HepG2 (cell line): ENCODE measurements at regions not wholly inside any gene's neighbourhood (a gene's known extent, or its start where the extent isn't known, plus 50 kb on each side); places are given as distances from the start of the nearest gene placed in this dataset.
A peak's percentile ranks its signal among the peaks of the same experiment; 100 is the strongest.

Experiments
- ATAC-seq: fragments of 200-7000 bp; cut with Tn5 transposase; 3 replicates; pipeline ENCODE4 v1.9.1; 2020; ENCODE audit warnings: mild to moderate bottlenecking, moderate library complexity
- BruUV-seq: library from RNA; stranded (reverse); fragments of 400-500 nt; replicated peaks from 2 replicates; lab custom pipeline; 2021; lab: Mats Ljungman, UMichigan
- CTCF ChIA-PET: fragments of 300-600 bp; formaldehyde crosslinking; extraction: SDS; loops from one replicate; lab custom pipeline; 2021; ENCODE audit warnings: low total read pairs, inconsistent platforms, low intra/inter-chr PET ratio; lab: Yijun Ruan, JAX
- POLR2A ChIA-PET: fragments of 350-600 bp; sonication (Branson Sonifier 250); formaldehyde crosslinking; loops from one replicate; lab custom pipeline; 2020; ENCODE audit warnings: antibody characterized with exemption, inconsistent platforms; lab: Yijun Ruan, JAX
- DNase-seq: peaks from one replicate; pipeline ENCODE4 v3.0.0-alpha.2; 2015; ENCODE audit warnings: low spot score
- FAIRE-seq: peaks from 3 replicates; lab custom pipeline; 2011; peaks lifted over from hg19 to GRCh38; lab: Jason Lieb, UNC
- H2AFZ ChIP-seq: one replicate; pipeline ENCODE4 v1.6.1; 2011; ENCODE audit warnings: low read length, inconsistent platforms
- H3K27ac ChIP-seq: fragments of 300-600 bp; 3 replicates; pipeline ENCODE4 v1.8.0; 2011; ENCODE audit warnings: mixed run types, mild to moderate bottlenecking, mixed read lengths, low read length, inconsistent platforms; ENCODE audit not compliant: insufficient read depth; ENCODE audit errors: extremely low read length
- H3K27me3 ChIP-seq, 2 experiments: fragments of 200-600 bp in 1 of 2; 2 replicates in 1 of 2; 3 replicates in 1 of 2; pipeline versions ENCODE4 v1.6.0 to v1.8.0; 2011; ENCODE audit warnings: low read length in 2 of 2, mild to moderate bottlenecking in 2 of 2, moderate library complexity in 2 of 2, inconsistent platforms in 1 of 2; ENCODE audit not compliant: insufficient read depth in 2 of 2, control insufficient read depth in 1 of 2
- H3K36me3 ChIP-seq, 2 experiments: fragments of 200-600 bp in 1 of 2; replicated peaks in 1 of 2; 2 replicates in 1 of 2; 3 replicates in 1 of 2; pipeline versions ENCODE4 v1.5.1 to v1.8.0; 2011; ENCODE audit warnings: low read length in 2 of 2, inconsistent platforms in 1 of 2; ENCODE audit not compliant: insufficient read depth in 2 of 2, control insufficient read depth in 1 of 2
- H3K4me1 ChIP-seq: 2 replicates; pipeline ENCODE4 v1.5.1; 2012; ENCODE audit warnings: low read length, inconsistent platforms; ENCODE audit not compliant: insufficient read depth
- H3K4me2 ChIP-seq: 2 replicates; pipeline ENCODE4 v1.6.0; 2011; ENCODE audit warnings: low read depth, low read length, inconsistent platforms
- H3K4me3 ChIP-seq, 3 experiments: fragments of 200-600 bp in 1 of 3; sonication (generic), shearing (Covaris generic) in 1 of 3; replicated peaks in 1 of 3; 2 replicates each; pipeline ENCODE4 v1.5.1; 2011 to 2016; ENCODE audit warnings: low read length in 3 of 3, inconsistent platforms in 2 of 3, low read depth in 2 of 3, mild to moderate bottlenecking in 2 of 3, control low read depth in 1 of 3, mixed read lengths in 1 of 3; ENCODE audit not compliant: insufficient read depth in 1 of 3
- H3K79me2 ChIP-seq: one replicate; pipeline ENCODE4 v1.6.1; 2011; ENCODE audit warnings: low read length, inconsistent platforms; ENCODE audit not compliant: insufficient read depth
- H3K9ac ChIP-seq: 2 replicates; pipeline ENCODE4 v1.6.0; 2011; ENCODE audit warnings: mild to moderate bottlenecking, low read depth, low read length, inconsistent platforms; ENCODE audit not compliant: insufficient read depth
- H3K9me3 ChIP-seq: 2 replicates; pipeline ENCODE4 v1.5.1; 2012; ENCODE audit warnings: mild to moderate bottlenecking, low read length
- H4K20me1 ChIP-seq: 2 replicates; pipeline ENCODE4 v1.6.0; 2011; ENCODE audit warnings: inconsistent platforms, mild to moderate bottlenecking, low read length, moderate library complexity; ENCODE audit not compliant: insufficient read depth
- CHD2 ChIP-seq: IDR thresholded peaks from 2 replicates; pipeline ENCODE4 v1.6.1; 2011; ENCODE audit warnings: low read depth, low read length, improper control_type of control experiment
- MAFK ChIP-seq, 2 experiments: IDR thresholded peaks in 1 of 2; conservative IDR thresholded peaks in 1 of 2; 2 replicates each; pipeline ENCODE4 v1.6.1; 2011; ENCODE audit warnings: improper control_type of control experiment in 2 of 2, low read length in 2 of 2
- TARDBP ChIP-seq: sonication (generic); formaldehyde crosslinking; IDR thresholded peaks from 2 replicates; pipeline ENCODE4 v1.8.0; 2022; ENCODE audit warnings: mild to moderate bottlenecking, missing genetic modification reagents
- ZBTB33 ChIP-seq: sonication (generic); formaldehyde crosslinking; IDR thresholded peaks from 2 replicates; pipeline ENCODE4 v1.4.0; 2020; ENCODE audit warnings: missing genetic modification reagents
- ZKSCAN5 ChIP-seq: sonication (generic); formaldehyde crosslinking; IDR thresholded peaks from 2 replicates; pipeline ENCODE4 v1.5.1; 2020; ENCODE audit warnings: mild to moderate bottlenecking, missing genetic modification reagents
- ZMYM2 ChIP-seq: sonication (generic); formaldehyde crosslinking; IDR thresholded peaks from 2 replicates; pipeline ENCODE4 v1.8.0; 2022; ENCODE audit warnings: mild to moderate bottlenecking, missing genetic modification reagents
- ZNF317 ChIP-seq: sonication (generic); formaldehyde crosslinking; IDR thresholded peaks from 2 replicates; pipeline ENCODE4 v1.5.0; 2020; ENCODE audit warnings: mild to moderate bottlenecking, missing genetic modification reagents
- ZNF337 ChIP-seq: sonication (generic); formaldehyde crosslinking; IDR thresholded peaks from 2 replicates; pipeline ENCODE4 v1.5.1; 2020; ENCODE audit warnings: missing genetic modification reagents, low read depth, mild to moderate bottlenecking, borderline replicate concordance
- ZNF749 ChIP-seq: sonication (generic); formaldehyde crosslinking; IDR thresholded peaks from 2 replicates; pipeline ENCODE4 v1.8.0; 2022; ENCODE audit warnings: mild to moderate bottlenecking, missing genetic modification reagents, moderate library complexity, borderline replicate concordance
- WGBS: methylation state at CpG from one replicate; pipeline ENCODE4 v1.1.6; 2017; ENCODE audit warnings: low lambda C conversion rate; 5-methylcytosine and 5-hydroxymethylcytosine counted together
- in situ Hi-C: cut with HindIII; loops from 2 replicates; pipeline ENCODE4 v1.10.0; 2017; ENCODE audit warnings: low pct_unique_long_range_greater_than_20kb; ENCODE audit not compliant: extremely low pct_ligation_motif_present
- intact Hi-C: fragments of 100-400 bp; cut with micrococcal nuclease; formaldehyde crosslinking; loops from one replicate; pipeline ENCODE4 v1.10.0; 2022; ENCODE audit not compliant: unreplicated experiment
- small RNA-seq, 3 experiments: library from RNA; depleted of rRNA; stranded (forward); fragments of <200 nt; gene quantifications; one replicate each; pipeline ENCODE3, GENCODE V24; 2012; ENCODE audit warnings: low read depth in 2 of 3, low replicate concordance in 1 of 3; ENCODE audit not compliant: insufficient read length in 3 of 3, insufficient read depth in 2 of 3

- ChIA-PET POLR2A (no interaction called here), CTCF (no interaction called here)
- TF ChIP-seq ZNF317 (CRISPR knock-in tag) (no peak), MAFK (conservative IDR thresholded peaks at IDR 0.05 in 1 of 2, IDR thresholded peaks at IDR 0.05 in 1 of 2; ENCODE audit: low read length in 2 of 2) (0 out of 4 replicates have a peak, but pooled peaks of 1 of the 2 experiments have one; percentile 2)
- H4K20me1 ChIP-seq: no peaks in the 10 kb centered on the region
- WGBS: 2% methylated on average over 2 of the region's 2 CpGs
- H3K9me3 ChIP-seq: no peaks in the 10 kb centered on the region
- in situ Hi-C loops (no loop called here), intact Hi-C loops (no loop called here)
- no peak for ATAC-seq
- H3K79me2 ChIP-seq: no peaks in the 10 kb centered on the region
- BruUV-seq: no TSS peak
- H3K9ac ChIP-seq: no peak overlapping the region
- H3K4me2 ChIP-seq: no peak overlapping the region
- no peaks in the 10 kb centered on the region for H3K36me3 ChIP-seq
- no peak for DNase-seq
- no peak overlapping the region for H2AFZ ChIP-seq
- H3K4me1 ChIP-seq: no peaks in the 10 kb centered on the region
- no peak overlapping the region for H3K4me3 ChIP-seq
- FAIRE-seq: no peak
- H3K27me3 ChIP-seq: no peaks in the 10 kb centered on the region
- no peak overlapping the region for H3K27ac ChIP-seq
Observed at GRCh38 chr4:158461336-158461735, 60.3 kb upstream of the RXFP1 start.

GRCh38 chr4:158462611-158463010 lies 59.1 kb upstream of the RXFP1 start:
- TF ChIP-seq ZMYM2 (CRISPR knock-in tag) (no peak), ZBTB33 (CRISPR knock-in tag) (no peak), ZNF337 (CRISPR knock-in tag) (no peak), TARDBP (CRISPR knock-in tag) (no peak), CHD2 (no peak), ZNF749 (CRISPR knock-in tag) (no peak), ZKSCAN5 (CRISPR knock-in tag) (no peak)
- TF ChIP-seq, all 625 proteins: peak for 0
- ATAC-seq (no peak), FAIRE-seq (no peak), DNase-seq (no peak)
- H4K20me1 ChIP-seq: no peaks in the 10 kb centered on the region
- no peaks in the 10 kb centered on the region for H3K27me3 ChIP-seq
- in situ Hi-C loops: no loop called here
- no peak overlapping the region for H3K9ac ChIP-seq
- no peaks in the 10 kb centered on the region for H3K4me1 ChIP-seq
- no peaks in the 10 kb centered on the region for H3K9me3 ChIP-seq
- intact Hi-C loops: no loop called here
- H3K79me2 ChIP-seq: no peaks in the 10 kb centered on the region
- no peak overlapping the region for H3K4me3 ChIP-seq
- no TSS peak for BruUV-seq
- no peak overlapping the region for H2AFZ ChIP-seq
- no peak overlapping the region for H3K4me2 ChIP-seq
- ChIA-PET POLR2A (no interaction called here), CTCF (no interaction called here)
- H3K27ac ChIP-seq: no peak overlapping the region
- H3K36me3 ChIP-seq: no peaks in the 10 kb centered on the region

Small RNA genes lying in the stretch of these regions (small RNA-seq; reads per million reads assigned to genes)
- 0 reads per million in 3 experiments for gene RNU4-79P
